BE2C (cell line): ENCODE measurements at regions not wholly inside any gene's neighbourhood (a gene's known extent, or its start where the extent isn't known, plus 50 kb on each side); places are given as distances from the start of the nearest gene placed in this dataset.

Experiments
- DNase-seq: peaks from one replicate; pipeline ENCODE4 v3.0.0-alpha.2; 2020
- H3K27me3 ChIP-seq: fragments of 250-450 bp; sonication (Bioruptor Pico); 2 replicates; pipeline ENCODE4 v1.5.1; 2020; ENCODE audit warnings: mild to moderate bottlenecking
- H3K36me3 ChIP-seq: fragments of 250-450 bp; sonication (Bioruptor Pico); 2 replicates; pipeline ENCODE4 v1.5.1; 2020; ENCODE audit warnings: mild to moderate bottlenecking
- H3K4me1 ChIP-seq: fragments of 250-450 bp; sonication (Bioruptor Pico); 2 replicates; pipeline ENCODE4 v1.5.1; 2020
- H3K4me3 ChIP-seq: 2 replicates; pipeline ENCODE4 v1.5.1; 2011; ENCODE audit warnings: low read depth, low read length
- H3K9me3 ChIP-seq: fragments of 250-450 bp; sonication (Bioruptor Pico); 2 replicates; pipeline ENCODE4 v1.5.1; 2020
- TF ChIP-seq, protein P1 (sequence below): IDR thresholded peaks from 2 replicates; pipeline ENCODE4 v1.5.1; 2012; ENCODE audit warnings: mild to moderate bottlenecking, low read depth, low read length

DNA sequence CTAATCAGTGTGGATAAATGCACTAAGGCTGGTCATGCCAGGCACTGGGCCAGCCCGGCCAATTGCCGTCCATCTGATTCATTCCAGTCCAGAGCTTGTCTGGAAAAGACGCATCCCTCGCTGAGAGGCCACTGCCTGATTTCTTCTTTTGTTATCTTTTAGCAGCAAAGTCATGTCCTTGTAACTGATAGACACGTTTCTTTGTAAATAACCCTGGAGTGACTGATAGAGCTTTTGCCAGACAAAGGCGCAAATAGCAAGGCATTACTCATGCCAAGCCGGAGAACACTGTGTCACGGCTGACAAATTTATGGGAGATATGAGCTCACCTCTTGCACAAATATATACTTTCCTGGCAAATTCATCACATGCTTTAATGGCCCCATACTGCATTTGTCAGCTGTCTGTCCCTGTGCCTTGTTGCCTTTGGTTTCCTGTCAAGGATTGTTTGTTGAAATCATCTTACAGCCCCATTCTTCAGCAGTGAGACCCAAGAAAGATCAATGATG is 164.4 kb downstream of the ETAA1 start:
- Histone ChIP-seq H3K36me3 (no peaks in the 10 kb centered on the region), H3K27me3 (no peaks in the 10 kb centered on the region), H3K4me3 (no peak overlapping the region), H3K9me3 (no peaks in the 10 kb centered on the region), H3K4me1 (peaks cover 13% of the 10 kb centered on the region)
- TF ChIP-seq, protein P1, sequence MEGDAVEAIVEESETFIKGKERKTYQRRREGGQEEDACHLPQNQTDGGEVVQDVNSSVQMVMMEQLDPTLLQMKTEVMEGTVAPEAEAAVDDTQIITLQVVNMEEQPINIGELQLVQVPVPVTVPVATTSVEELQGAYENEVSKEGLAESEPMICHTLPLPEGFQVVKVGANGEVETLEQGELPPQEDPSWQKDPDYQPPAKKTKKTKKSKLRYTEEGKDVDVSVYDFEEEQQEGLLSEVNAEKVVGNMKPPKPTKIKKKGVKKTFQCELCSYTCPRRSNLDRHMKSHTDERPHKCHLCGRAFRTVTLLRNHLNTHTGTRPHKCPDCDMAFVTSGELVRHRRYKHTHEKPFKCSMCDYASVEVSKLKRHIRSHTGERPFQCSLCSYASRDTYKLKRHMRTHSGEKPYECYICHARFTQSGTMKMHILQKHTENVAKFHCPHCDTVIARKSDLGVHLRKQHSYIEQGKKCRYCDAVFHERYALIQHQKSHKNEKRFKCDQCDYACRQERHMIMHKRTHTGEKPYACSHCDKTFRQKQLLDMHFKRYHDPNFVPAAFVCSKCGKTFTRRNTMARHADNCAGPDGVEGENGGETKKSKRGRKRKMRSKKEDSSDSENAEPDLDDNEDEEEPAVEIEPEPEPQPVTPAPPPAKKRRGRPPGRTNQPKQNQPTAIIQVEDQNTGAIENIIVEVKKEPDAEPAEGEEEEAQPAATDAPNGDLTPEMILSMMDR: no peak
- peak; percentile 82 for DNase-seq

DNA sequence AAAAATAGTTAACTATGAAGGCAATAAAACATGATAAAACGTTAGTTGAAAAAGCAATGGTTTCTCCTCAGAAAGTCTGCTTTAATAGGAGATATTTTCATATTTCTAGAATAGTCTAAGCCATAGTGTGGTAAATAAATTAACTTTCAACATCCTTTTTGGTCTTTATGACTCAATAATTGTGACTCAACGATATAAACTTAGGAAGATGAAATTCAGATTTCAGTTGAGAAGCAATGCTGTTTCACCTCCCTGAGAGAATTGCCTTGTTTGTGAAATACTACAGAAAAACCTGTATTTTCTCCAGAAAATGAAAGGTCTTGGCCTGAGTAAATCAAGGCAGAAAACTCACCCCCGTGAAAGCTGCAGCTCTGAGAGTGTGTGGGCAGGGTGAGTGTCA is 166.9 kb downstream of the ETAA1 start:
- no peak for DNase-seq
- Histone ChIP-seq H3K36me3 (no peaks in the 10 kb centered on the region), H3K4me3 (no peak overlapping the region), H3K4me1 (peaks cover 13% of the 10 kb centered on the region), H3K9me3 (no peaks in the 10 kb centered on the region), H3K27me3 (no peaks in the 10 kb centered on the region)
- TF ChIP-seq, protein P1: no peak

DNA sequence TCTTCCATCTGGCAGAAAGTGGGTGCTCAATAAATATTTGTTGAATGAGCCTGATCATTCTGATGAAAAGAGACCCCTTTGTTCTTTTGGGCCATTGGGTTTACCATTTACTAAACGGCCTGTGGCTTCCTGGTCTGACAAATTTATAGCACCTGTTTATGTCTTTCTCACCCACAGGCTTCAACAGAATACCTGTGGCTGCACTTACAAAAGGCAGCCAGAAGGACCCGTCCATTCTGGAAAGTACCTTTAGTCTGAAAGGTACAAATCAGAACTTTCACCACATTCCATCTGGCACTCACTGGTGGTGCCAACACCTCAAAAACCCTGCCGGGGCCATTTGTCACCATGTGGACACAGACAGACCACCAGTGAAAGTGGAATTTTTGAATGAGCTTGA is 167.5 kb downstream of the ETAA1 start:
- Histone ChIP-seq H3K4me3 (no peak overlapping the region), H3K9me3 (no peaks in the 10 kb centered on the region), H3K36me3 (no peaks in the 10 kb centered on the region), H3K4me1 (peaks cover 13% of the 10 kb centered on the region), H3K27me3 (no peaks in the 10 kb centered on the region)
- DNase-seq: no peak
- TF ChIP-seq, protein P1: no peak

DNA sequence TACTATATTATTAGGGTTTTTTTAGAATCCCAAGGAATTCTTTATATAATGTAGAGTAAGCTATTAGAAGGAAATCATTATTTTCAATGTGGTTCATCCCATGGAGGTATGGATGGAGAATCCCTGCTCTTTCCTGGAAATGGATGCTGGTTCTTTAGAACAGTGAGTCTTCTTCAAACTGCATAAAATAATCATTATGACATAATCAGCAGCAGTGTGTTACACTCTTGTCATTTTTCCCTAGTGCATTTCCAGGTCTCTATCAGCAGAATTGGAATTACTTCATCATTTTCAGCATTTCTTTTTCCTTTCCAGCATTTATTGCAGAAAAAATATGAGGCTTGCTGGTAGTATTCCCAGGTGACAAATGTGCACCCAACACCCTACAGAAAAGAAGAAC is 168.1 kb downstream of the ETAA1 start:
- Histone ChIP-seq H3K4me1 (peaks cover 10% of the 10 kb centered on the region), H3K27me3 (no peaks in the 10 kb centered on the region), H3K36me3 (no peaks in the 10 kb centered on the region), H3K9me3 (no peaks in the 10 kb centered on the region), H3K4me3 (no peak overlapping the region)
- TF ChIP-seq, protein P1: no peak
- no peak for DNase-seq

DNA sequence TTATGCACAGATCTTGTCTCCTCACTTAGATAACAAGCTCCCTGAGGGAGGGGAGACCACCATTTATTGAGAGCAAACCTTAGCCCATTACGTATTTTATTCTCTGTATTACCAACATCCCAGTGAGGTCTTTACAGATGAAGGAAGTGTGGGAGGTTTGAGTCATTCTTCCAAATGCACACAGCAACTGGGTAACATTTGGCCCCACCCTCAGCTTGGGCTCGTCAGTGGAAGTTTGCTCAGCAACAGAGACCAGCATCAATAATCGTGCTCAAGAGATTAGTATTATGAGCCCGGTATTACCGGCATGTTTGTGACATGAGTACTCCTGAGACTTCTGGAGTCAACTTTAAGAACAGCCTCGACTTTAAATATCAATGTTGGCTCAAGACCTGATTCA is 168.6 kb downstream of the ETAA1 start:
- no peaks in the 10 kb centered on the region for H3K27me3 ChIP-seq
- peaks cover 6% of the 10 kb centered on the region for H3K4me1 ChIP-seq
- no peak overlapping the region for H3K4me3 ChIP-seq
- DNase-seq: no peak
- H3K9me3 ChIP-seq: no peaks in the 10 kb centered on the region
- H3K36me3 ChIP-seq: no peaks in the 10 kb centered on the region
- TF ChIP-seq, protein P1: no peak

DNA sequence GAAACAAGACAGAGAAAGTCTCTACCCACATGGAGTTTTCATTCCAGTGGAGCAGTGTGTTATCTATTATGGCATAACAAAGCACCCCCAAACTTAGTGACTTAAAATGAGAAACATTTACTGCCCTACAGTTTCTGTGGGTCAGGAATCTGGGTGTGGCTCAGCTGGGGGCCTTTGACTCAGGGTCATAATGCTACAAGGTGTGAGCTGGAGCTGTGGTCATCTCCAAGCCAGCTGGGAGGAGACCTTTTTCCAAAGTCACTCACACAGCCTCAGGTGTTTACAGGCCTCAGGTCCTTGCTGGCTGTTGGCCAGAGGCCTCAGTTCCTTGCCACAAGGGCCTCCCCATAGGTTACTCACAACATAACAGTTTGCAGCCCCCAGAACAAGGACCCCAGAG is 169.2 kb downstream of the ETAA1 start:
- Histone ChIP-seq H3K9me3 (no peaks in the 10 kb centered on the region), H3K36me3 (no peaks in the 10 kb centered on the region), H3K27me3 (no peaks in the 10 kb centered on the region), H3K4me1 (peaks cover 6% of the 10 kb centered on the region; the same call in 1 of the 2 replicates), H3K4me3 (no peak overlapping the region)
- TF ChIP-seq, protein P1: no peak
- DNase-seq: no peak
